OCI-LY1 (cell line): ENCODE measurements at regions not wholly inside any gene's neighbourhood (a gene's known extent, or its start where the extent isn't known, plus 50 kb on each side); places are given as distances from the start of the nearest gene placed in this dataset.

Experiments used
- EZH2 ChIP-seq: fragments of 200-600 bp; sonication (generic), shearing (Covaris generic); IDR thresholded peaks from 2 replicates; pipeline ENCODE4 v1.8.0; 2017; ENCODE audit warnings: borderline replicate concordance, mixed run types, mild to moderate bottlenecking, antibody characterized with exemption, low read length, moderate library complexity, mixed read lengths
- TF ChIP-seq, protein P1 (sequence below): fragments of 200-600 bp; sonication (generic), shearing (Covaris generic); IDR thresholded peaks from 2 replicates; pipeline ENCODE4 v1.5.1; 2017; ENCODE audit warnings: mild to moderate bottlenecking, antibody characterized with exemption, low read length, moderate library complexity, mixed read lengths

DNA sequence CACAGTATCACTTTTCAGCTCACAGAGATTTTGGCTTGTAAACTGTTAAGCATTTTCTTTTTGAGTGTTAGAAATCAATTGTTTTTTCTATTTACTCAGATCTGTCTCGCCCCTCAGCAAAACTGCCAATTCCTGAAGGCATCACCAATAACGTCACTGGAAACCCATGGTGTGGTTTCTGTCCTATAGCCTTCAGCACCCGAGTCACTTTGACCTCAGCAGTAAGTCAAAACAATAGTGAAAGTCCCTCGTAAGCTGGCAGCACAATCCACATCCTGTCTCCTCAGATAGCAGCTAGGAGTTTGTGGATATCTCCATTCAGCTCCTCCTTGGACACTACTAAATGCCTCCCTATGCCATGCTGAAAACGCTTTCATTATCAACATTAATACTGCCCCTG, 1787.4 kb upstream of the ADGRL3 start:
- TF ChIP-seq, protein P1, sequence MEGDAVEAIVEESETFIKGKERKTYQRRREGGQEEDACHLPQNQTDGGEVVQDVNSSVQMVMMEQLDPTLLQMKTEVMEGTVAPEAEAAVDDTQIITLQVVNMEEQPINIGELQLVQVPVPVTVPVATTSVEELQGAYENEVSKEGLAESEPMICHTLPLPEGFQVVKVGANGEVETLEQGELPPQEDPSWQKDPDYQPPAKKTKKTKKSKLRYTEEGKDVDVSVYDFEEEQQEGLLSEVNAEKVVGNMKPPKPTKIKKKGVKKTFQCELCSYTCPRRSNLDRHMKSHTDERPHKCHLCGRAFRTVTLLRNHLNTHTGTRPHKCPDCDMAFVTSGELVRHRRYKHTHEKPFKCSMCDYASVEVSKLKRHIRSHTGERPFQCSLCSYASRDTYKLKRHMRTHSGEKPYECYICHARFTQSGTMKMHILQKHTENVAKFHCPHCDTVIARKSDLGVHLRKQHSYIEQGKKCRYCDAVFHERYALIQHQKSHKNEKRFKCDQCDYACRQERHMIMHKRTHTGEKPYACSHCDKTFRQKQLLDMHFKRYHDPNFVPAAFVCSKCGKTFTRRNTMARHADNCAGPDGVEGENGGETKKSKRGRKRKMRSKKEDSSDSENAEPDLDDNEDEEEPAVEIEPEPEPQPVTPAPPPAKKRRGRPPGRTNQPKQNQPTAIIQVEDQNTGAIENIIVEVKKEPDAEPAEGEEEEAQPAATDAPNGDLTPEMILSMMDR, result no peak
- no peak for TF ChIP-seq EZH2
